ENCODE measurements at regions not wholly inside any gene's neighbourhood (a gene's known extent, or its start where the extent isn't known, plus 50 kb on each side); places are given as distances from the start of the nearest gene placed in this dataset.

- TF ChIP-seq, protein P1, sequence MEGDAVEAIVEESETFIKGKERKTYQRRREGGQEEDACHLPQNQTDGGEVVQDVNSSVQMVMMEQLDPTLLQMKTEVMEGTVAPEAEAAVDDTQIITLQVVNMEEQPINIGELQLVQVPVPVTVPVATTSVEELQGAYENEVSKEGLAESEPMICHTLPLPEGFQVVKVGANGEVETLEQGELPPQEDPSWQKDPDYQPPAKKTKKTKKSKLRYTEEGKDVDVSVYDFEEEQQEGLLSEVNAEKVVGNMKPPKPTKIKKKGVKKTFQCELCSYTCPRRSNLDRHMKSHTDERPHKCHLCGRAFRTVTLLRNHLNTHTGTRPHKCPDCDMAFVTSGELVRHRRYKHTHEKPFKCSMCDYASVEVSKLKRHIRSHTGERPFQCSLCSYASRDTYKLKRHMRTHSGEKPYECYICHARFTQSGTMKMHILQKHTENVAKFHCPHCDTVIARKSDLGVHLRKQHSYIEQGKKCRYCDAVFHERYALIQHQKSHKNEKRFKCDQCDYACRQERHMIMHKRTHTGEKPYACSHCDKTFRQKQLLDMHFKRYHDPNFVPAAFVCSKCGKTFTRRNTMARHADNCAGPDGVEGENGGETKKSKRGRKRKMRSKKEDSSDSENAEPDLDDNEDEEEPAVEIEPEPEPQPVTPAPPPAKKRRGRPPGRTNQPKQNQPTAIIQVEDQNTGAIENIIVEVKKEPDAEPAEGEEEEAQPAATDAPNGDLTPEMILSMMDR (IDR thresholded peaks at IDR 0.05): no peak
- Mint-ChIP-seq H3K4me3 (no peak overlapping the region), H3K9me3 (peaks cover 2% of the 10 kb centered on the region), H3K27ac (no peak overlapping the region), H3K4me1 (ENCODE audit: low read depth) (no peaks in the 10 kb centered on the region), H3K36me3 (ENCODE audit: low read depth) (no peaks in the 10 kb centered on the region), H3K27me3 (peaks cover 31% of the 10 kb centered on the region)
- H3K4me1 ChIP-seq (ENCODE audit: insufficient read depth, low read length): no peaks in the 10 kb centered on the region
- DNase-seq (no peak), ATAC-seq (ENCODE audit: poor library complexity) (no peak)
- no peaks in the 10 kb centered on the region for H3K9me3 ChIP-seq (ENCODE audit: control insufficient read depth in 1 of 2, insufficient read depth in 1 of 2, low read length in 2 of 2)
- intact Hi-C loops (cut with DNase I, micrococcal nuclease): no loop called here
- no peak overlapping the region for H3K4me3 ChIP-seq (ENCODE audit: low read length)
- CTCF ChIA-PET: no interaction called here
- H3K36me3 ChIP-seq (ENCODE audit: insufficient read depth, low read length): no peaks in the 10 kb centered on the region
- no peaks in the 10 kb centered on the region for H3K27me3 ChIP-seq (ENCODE audit: control insufficient read depth in 1 of 2, insufficient read depth in 2 of 2, low read length in 2 of 2)
- POLR2A ChIA-PET: no interaction called here
- H3K27ac ChIP-seq (ENCODE audit: low read depth in 1 of 2, low read length in 2 of 2): no peak overlapping the region
Measured at GRCh38 chr6:163687075-163687474, 272.6 kb downstream of the QKI start.

GRCh38 chr6:163686301-163686700, 271.8 kb downstream of the QKI start:
- intact Hi-C loops (cut with DNase I, micrococcal nuclease): no loop called here
- Mint-ChIP-seq H3K27ac (no peak overlapping the region), H3K27me3 (peaks cover 32% of the 10 kb centered on the region), H3K9me3 (peaks cover 2% of the 10 kb centered on the region), H3K36me3 (ENCODE audit: low read depth) (no peaks in the 10 kb centered on the region), H3K4me3 (no peak overlapping the region), H3K4me1 (ENCODE audit: low read depth) (no peaks in the 10 kb centered on the region)
- DNase-seq (no peak), ATAC-seq (ENCODE audit: poor library complexity) (no peak)
- H3K9me3 ChIP-seq (ENCODE audit: control insufficient read depth in 1 of 2, insufficient read depth in 1 of 2, low read length in 2 of 2): no peaks in the 10 kb centered on the region
- no peak overlapping the region for H3K27ac ChIP-seq (ENCODE audit: low read depth in 1 of 2, low read length in 2 of 2)
- TF ChIP-seq, protein P1 (IDR thresholded peaks at IDR 0.05): no peak
- no peaks in the 10 kb centered on the region for H3K36me3 ChIP-seq (ENCODE audit: insufficient read depth, low read length)
- no peaks in the 10 kb centered on the region for H3K4me1 ChIP-seq (ENCODE audit: insufficient read depth, low read length)
- ChIA-PET POLR2A (no interaction called here), CTCF (no interaction called here)
- H3K4me3 ChIP-seq (ENCODE audit: low read length): no peak overlapping the region
- peaks cover 0 to 2% of the 10 kb centered on the region in 2 experiments for H3K27me3 ChIP-seq (ENCODE audit: control insufficient read depth in 1 of 2, insufficient read depth in 2 of 2, low read length in 2 of 2)

- CTCF ChIA-PET: interaction anchor here (0.6 kb wide), 1 partner anchor 502 kb away, joined by 4 read pairs; no protein-coding TSS in a partner anchor
- Mint-ChIP-seq H3K27me3 (peaks cover 34% of the 10 kb centered on the region), H3K4me3 (no peak overlapping the region), H3K4me1 (ENCODE audit: low read depth) (no peaks in the 10 kb centered on the region), H3K27ac (no peak overlapping the region), H3K9me3 (peaks cover 2% of the 10 kb centered on the region), H3K36me3 (ENCODE audit: low read depth) (no peaks in the 10 kb centered on the region)
- DNase-seq (no peak), ATAC-seq (ENCODE audit: poor library complexity) (no peak)
- Histone ChIP-seq H3K36me3 (ENCODE audit: insufficient read depth, low read length) (no peaks in the 10 kb centered on the region), H3K27ac (ENCODE audit: low read depth in 1 of 2, low read length in 2 of 2) (no peak overlapping the region), H3K27me3 (ENCODE audit: control insufficient read depth in 1 of 2, insufficient read depth in 2 of 2, low read length in 2 of 2) (peaks cover 0 to 5% of the 10 kb centered on the region in 2 experiments), H3K4me1 (ENCODE audit: insufficient read depth, low read length) (no peaks in the 10 kb centered on the region), H3K9me3 (ENCODE audit: control insufficient read depth in 1 of 2, insufficient read depth in 1 of 2, low read length in 2 of 2) (no peaks in the 10 kb centered on the region), H3K4me3 (ENCODE audit: low read length) (no peak overlapping the region)
- POLR2A ChIA-PET: no interaction called here
- TF ChIP-seq, protein P1 (IDR thresholded peaks at IDR 0.05): no peak
- intact Hi-C loops (cut with DNase I, micrococcal nuclease): no loop called here
Measured at GRCh38 chr6:163683105-163683622, 268.6 kb downstream of the QKI start.

Data from CD4-positive, alpha-beta T cell (primary cell).